Endothelial cell of umbilical vein (primary cell): ENCODE measurements at regions not wholly inside any gene's neighbourhood (a gene's known extent, or its start where the extent isn't known, plus 50 kb on each side); places are given as distances from the start of the nearest gene placed in this dataset.

Experiments
- BruUV-seq: library from RNA; stranded (reverse); fragments of 400-500 nt; replicated peaks from 2 replicates; lab custom pipeline; 2021; lab: Mats Ljungman, UMichigan
- CTCF ChIA-PET: fragments of 300-600, 350-600 bp; sonication (Branson Sonifier 250); formaldehyde crosslinking; loops from one replicate; lab custom pipeline; 2021; ENCODE audit warnings: antibody characterized with exemption, inconsistent platforms; lab: Charles Lee
- POLR2A ChIA-PET: fragments of 300-600, 350-600 bp; sonication (Branson Sonifier 250); formaldehyde crosslinking; loops from one replicate; lab custom pipeline; 2021; ENCODE audit warnings: antibody characterized with exemption, inconsistent platforms; lab: Charles Lee
- DNase-seq: peaks from one replicate; pipeline ENCODE4 v3.0.0-alpha.2; 2011; ENCODE audit warnings: low read depth, low spot score
- FAIRE-seq: peaks from 2 replicates; lab custom pipeline; 2011; peaks lifted over from hg19 to GRCh38; lab: Jason Lieb, UNC
- H2AFZ ChIP-seq: 2 replicates; pipeline ENCODE4 v1.6.0; 2012; ENCODE audit warnings: low read depth, low read length, control low read depth, inconsistent platforms
- H3K27ac ChIP-seq: 2 replicates; pipeline ENCODE4 v1.5.1; 2011; ENCODE audit warnings: low read depth, mild to moderate bottlenecking, control low read depth, low read length, moderate library complexity; ENCODE audit not compliant: insufficient read depth
- H3K27me3 ChIP-seq, 2 experiments: 2 replicates each; pipeline versions ENCODE4 v1.6.0 to v1.6.1; 2011; ENCODE audit warnings: low read length in 2 of 2, mixed read lengths in 1 of 2; ENCODE audit not compliant: control insufficient read depth in 2 of 2, insufficient read depth in 2 of 2
- H3K36me3 ChIP-seq, 2 experiments: 2 replicates in 1 of 2; 3 replicates in 1 of 2; pipeline ENCODE4 v1.5.1; 2011; ENCODE audit warnings: low read length in 2 of 2, mild to moderate bottlenecking in 1 of 2, moderate library complexity in 1 of 2; ENCODE audit not compliant: control insufficient read depth in 2 of 2, insufficient read depth in 2 of 2; ENCODE audit errors: extremely low read depth in 1 of 2
- H3K4me1 ChIP-seq: 3 replicates; pipeline ENCODE4 v1.5.1; 2011; ENCODE audit warnings: mild to moderate bottlenecking, low read length; ENCODE audit not compliant: control insufficient read depth, insufficient read depth; ENCODE audit errors: extremely low read depth
- H3K4me2 ChIP-seq: 2 replicates; pipeline ENCODE4 v1.6.1; 2011; ENCODE audit warnings: low read length, control low read depth, mixed read lengths; ENCODE audit not compliant: insufficient read depth
- H3K4me3 ChIP-seq, 3 experiments: fragments of 200-600 bp in 1 of 3; sonication (generic), shearing (Covaris generic) in 1 of 3; replicated peaks in 1 of 3; 2 replicates each; pipeline ENCODE4 v1.5.1; 2011 to 2016; ENCODE audit warnings: control low read depth in 3 of 3, low read length in 3 of 3, mild to moderate bottlenecking in 2 of 3, inconsistent platforms in 1 of 3, low read depth in 1 of 3, moderate library complexity in 1 of 3; ENCODE audit not compliant: insufficient read depth in 1 of 3
- H3K79me2 ChIP-seq: 2 replicates; pipeline ENCODE4 v1.6.0; 2012; ENCODE audit warnings: low read length, inconsistent platforms; ENCODE audit not compliant: control insufficient read depth, insufficient read depth
- H3K9ac ChIP-seq: replicated peaks from 2 replicates; pipeline ENCODE3; 2011; ENCODE audit warnings: low read length, control low read depth; ENCODE audit not compliant: insufficient read depth; ENCODE audit errors: extremely low read depth
- H3K9me1 ChIP-seq: replicated peaks from 3 replicates; pipeline ENCODE4 v1.6.0; 2011; ENCODE audit warnings: mild to moderate bottlenecking, low read length; ENCODE audit not compliant: control insufficient read depth, insufficient read depth; ENCODE audit errors: extremely low read depth
- H3K9me3 ChIP-seq: replicated peaks from 2 replicates; pipeline ENCODE4 v1.5.1; 2012; ENCODE audit warnings: low read length, inconsistent platforms; ENCODE audit not compliant: control insufficient read depth, insufficient read depth
- H4K20me1 ChIP-seq: replicated peaks from 2 replicates; pipeline ENCODE3; 2011; ENCODE audit warnings: mild to moderate bottlenecking, low read length; ENCODE audit not compliant: control insufficient read depth, insufficient read depth; ENCODE audit errors: extremely low read depth
- CTCF ChIP-seq, 2 donors: IDR thresholded peaks; 1 replicate in 1 of 2; 2 replicates in 1 of 2; pipeline ENCODE4 v1.5.1; 2011; ENCODE audit warnings: low read length in 2 of 2, mild to moderate bottlenecking in 2 of 2, moderate library complexity in 2 of 2, control low read depth in 1 of 2, inconsistent platforms in 1 of 2, low read depth in 1 of 2; ENCODE audit not compliant: insufficient read depth in 1 of 2; ENCODE audit errors: extremely low read depth in 1 of 2
- EZH2 ChIP-seq: IDR thresholded peaks from 2 replicates; pipeline ENCODE4 v1.6.1; 2012; ENCODE audit warnings: borderline replicate concordance, low read depth, mild to moderate bottlenecking, moderate library complexity, low read length, inconsistent platforms; ENCODE audit not compliant: severe bottlenecking
- FOS ChIP-seq: IDR thresholded peaks from 2 replicates; pipeline ENCODE4 v1.6.1; 2011; ENCODE audit warnings: mild to moderate bottlenecking, low read length, moderate library complexity, borderline replicate concordance; ENCODE audit not compliant: insufficient read depth
- GATA2 ChIP-seq: IDR thresholded peaks from 2 replicates; pipeline ENCODE4 v1.7.0; 2011; ENCODE audit warnings: low read depth, mild to moderate bottlenecking, moderate library complexity, mixed read lengths, low read length; ENCODE audit not compliant: insufficient read length, insufficient read depth
- JUN ChIP-seq: IDR thresholded peaks from 2 replicates; pipeline ENCODE4 v1.6.1; 2011; ENCODE audit warnings: borderline replicate concordance, low read depth; ENCODE audit not compliant: insufficient read length, insufficient read depth
- MYC ChIP-seq: IDR thresholded peaks from one replicate; pipeline ENCODE4 v1.6.1; 2011; ENCODE audit warnings: mild to moderate bottlenecking, low read depth, low read length
- POLR2A ChIP-seq: IDR thresholded peaks from 2 replicates; pipeline ENCODE4 v1.6.1; 2012; ENCODE audit warnings: low read depth, mild to moderate bottlenecking, control low read depth, low read length
- POLR2AphosphoS5 ChIP-seq: IDR thresholded peaks from 2 replicates; pipeline ENCODE4 v1.6.1; 2012; ENCODE audit warnings: low read depth, mild to moderate bottlenecking, control low read depth, low read length, moderate library complexity; ENCODE audit not compliant: insufficient read depth
- dilution Hi-C: fragments of 300-500 bp; cut with MboI; formaldehyde crosslinking; loops from one replicate; pipeline ENCODE4 v1.15.0; 2019; ENCODE audit warnings: low sequenced_read_pairs; ENCODE audit not compliant: extremely low pct_ligation_motif_present
- intact Hi-C: fragments of 100-400 bp; cut with micrococcal nuclease; formaldehyde crosslinking; loops from one replicate; pipeline ENCODE4 v1.10.0; 2022
- TF ChIP-seq, protein P1 (sequence below): IDR thresholded peaks from 2 replicates; pipeline ENCODE4 v1.6.1; 2011; ENCODE audit not compliant: insufficient read depth, insufficient read length

GRCh38 chr5:145283141-145283810 lies 551.9 kb downstream of the PRELID2 start:
- Histone ChIP-seq H3K27me3 (no peaks in the 10 kb centered on the region), H3K4me1 (no peaks in the 10 kb centered on the region), H3K36me3 (no peaks in the 10 kb centered on the region), H3K4me3 (no peak overlapping the region), H3K9me1 (no peaks in the 10 kb centered on the region), H3K4me2 (no peak overlapping the region), H4K20me1 (no peaks in the 10 kb centered on the region), H3K9me3 (no peaks in the 10 kb centered on the region), H2AFZ (no peak overlapping the region), H3K9ac (no peak overlapping the region), H3K27ac (no peak overlapping the region), H3K79me2 (no peaks in the 10 kb centered on the region)
- POLR2A ChIA-PET = no interaction called here
- no peak for FAIRE-seq
- dilution Hi-C loops (no loop called here), intact Hi-C loops (no loop called here)
- TF ChIP-seq GATA2 (no peak), FOS (no peak), EZH2 (no peak), JUN (no peak), CTCF (IDR thresholded peaks at IDR 0.05; ENCODE audit: extremely low read depth in 1 of 2, insufficient read depth in 1 of 2, low read depth in 1 of 2, low read length in 2 of 2) (no peak), MYC (no peak), POLR2AphosphoS5 (no peak), POLR2A (no peak)
- TF ChIP-seq, protein P1, sequence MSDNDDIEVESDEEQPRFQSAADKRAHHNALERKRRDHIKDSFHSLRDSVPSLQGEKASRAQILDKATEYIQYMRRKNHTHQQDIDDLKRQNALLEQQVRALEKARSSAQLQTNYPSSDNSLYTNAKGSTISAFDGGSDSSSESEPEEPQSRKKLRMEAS = no peak
- no TSS peak for BruUV-seq
- DNase-seq = no peak
- CTCF ChIA-PET = interaction anchor here (2.4 kb wide), 1 partner anchor 63 kb away, joined by 7 read pairs; no protein-coding TSS in a partner anchor
